Rectal smooth muscle tissue (tissue), 1 donor: ENCODE measurements at regions not wholly inside any gene's neighbourhood (a gene's known extent, or its start where the extent isn't known, plus 50 kb on each side); places are given as distances from the start of the nearest gene placed in this dataset.

ENCODE experiments used
- H3K27ac ChIP-seq: one replicate; pipeline ENCODE4 v1.7.0; 2013; ENCODE audit warnings: low read depth, low read length, inconsistent platforms
- H3K27me3 ChIP-seq: one replicate; pipeline ENCODE4 v1.7.0; 2013; ENCODE audit warnings: low read length; ENCODE audit not compliant: control insufficient read depth, insufficient read depth
- H3K36me3 ChIP-seq: one replicate; pipeline ENCODE4 v1.7.0; 2013; ENCODE audit warnings: low read length; ENCODE audit not compliant: control insufficient read depth, insufficient read depth
- H3K4me1 ChIP-seq: one replicate; pipeline ENCODE4 v1.7.0; 2013; ENCODE audit warnings: low read length; ENCODE audit not compliant: control insufficient read depth, insufficient read depth
- H3K4me3 ChIP-seq: one replicate; pipeline ENCODE4 v1.7.0; 2013; ENCODE audit warnings: low read length
- H3K9ac ChIP-seq: one replicate; pipeline ENCODE4 v1.7.0; 2013; ENCODE audit warnings: low read length

DNA sequence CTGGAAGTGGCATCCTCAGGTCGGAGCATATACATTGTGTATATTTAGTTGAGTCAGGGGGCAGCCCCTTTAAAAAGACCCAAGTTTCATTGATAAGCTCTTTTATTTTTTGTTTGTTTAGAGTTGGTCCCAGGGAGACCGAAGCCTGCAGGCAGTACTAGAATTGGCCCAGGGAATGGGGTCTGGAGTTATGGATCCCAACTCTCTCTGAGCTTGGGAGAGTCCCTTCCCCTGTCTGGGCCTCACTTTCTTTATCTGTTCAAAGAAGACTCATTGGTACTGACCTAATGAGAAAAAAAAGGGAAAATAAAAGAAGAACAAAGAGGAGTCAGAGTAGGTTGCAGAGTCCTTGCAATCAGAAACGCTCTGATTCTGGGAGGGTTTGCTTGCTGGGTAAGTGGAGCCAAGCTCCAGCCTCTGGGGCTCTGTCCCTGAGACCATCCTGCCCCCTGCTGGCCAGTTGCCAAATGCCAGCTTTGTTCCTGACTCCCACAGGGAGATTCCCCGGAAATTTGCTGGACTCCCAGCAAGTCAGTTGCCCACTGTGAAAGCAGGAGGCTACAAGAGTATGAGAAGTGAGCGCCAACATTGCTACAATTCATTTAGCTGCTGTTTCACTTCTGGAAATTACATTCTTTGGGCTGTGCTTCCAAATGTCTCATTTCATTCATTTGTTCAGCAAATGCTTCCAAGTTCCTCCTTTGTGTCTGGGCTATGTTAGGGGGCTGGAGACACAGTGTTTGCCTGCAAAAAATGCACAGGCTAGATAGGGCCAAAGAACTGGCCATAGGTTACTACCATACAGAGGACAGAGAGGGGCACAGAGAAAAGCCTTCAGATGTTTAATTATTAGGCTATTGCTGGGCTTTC is 156.2 kb downstream of the MELK start:
- Histone ChIP-seq H3K4me1 (no peaks in the 10 kb centered on the region), H3K36me3 (no peaks in the 10 kb centered on the region), H3K9ac (no peak overlapping the region), H3K27ac (no peak overlapping the region), H3K4me3 (no peak overlapping the region), H3K27me3 (no peaks in the 10 kb centered on the region)

DNA sequence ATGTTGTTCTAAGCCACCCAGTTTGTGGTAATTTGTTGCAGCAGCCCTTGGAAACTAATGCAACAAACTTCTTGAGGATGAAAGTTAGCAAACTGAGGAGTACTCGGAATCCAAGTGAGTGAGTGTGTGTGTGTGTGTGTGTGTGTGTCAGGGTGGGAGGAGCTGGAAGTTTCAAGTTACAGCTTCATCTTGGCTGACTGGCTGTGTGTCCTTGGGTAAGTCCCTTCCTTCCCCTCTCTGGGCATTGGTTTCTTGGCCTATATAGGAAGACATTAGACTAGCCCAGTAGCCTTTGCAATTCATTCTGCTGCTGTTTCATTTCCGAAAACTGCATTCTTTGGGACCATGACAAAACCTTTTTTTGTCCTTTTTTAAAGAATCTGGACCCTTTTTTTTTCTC is 157.2 kb downstream of the MELK start:
- no peak overlapping the region for H3K4me3 ChIP-seq
- H3K27ac ChIP-seq, result no peak overlapping the region
- H3K9ac ChIP-seq, result no peak overlapping the region
- no peaks in the 10 kb centered on the region for H3K27me3 ChIP-seq
- no peaks in the 10 kb centered on the region for H3K36me3 ChIP-seq
- no peaks in the 10 kb centered on the region for H3K4me1 ChIP-seq

- no peaks in the 10 kb centered on the region for H3K4me1 ChIP-seq
- no peak overlapping the region for H3K9ac ChIP-seq
- no peaks in the 10 kb centered on the region for H3K27me3 ChIP-seq
- no peak overlapping the region for H3K27ac ChIP-seq
- H3K36me3 ChIP-seq, result no peaks in the 10 kb centered on the region
- no peak overlapping the region for H3K4me3 ChIP-seq
Measured at GRCh38 chr9:36730414-36730813, 157.7 kb downstream of the MELK start.

GRCh38 chr9:36731068-36731956 is 158.6 kb downstream of the MELK start:
- Histone ChIP-seq H3K27me3 (no peaks in the 10 kb centered on the region), H3K4me3 (no peak overlapping the region), H3K9ac (no peak overlapping the region), H3K27ac (no peak overlapping the region), H3K4me1 (no peaks in the 10 kb centered on the region), H3K36me3 (no peaks in the 10 kb centered on the region)

DNA sequence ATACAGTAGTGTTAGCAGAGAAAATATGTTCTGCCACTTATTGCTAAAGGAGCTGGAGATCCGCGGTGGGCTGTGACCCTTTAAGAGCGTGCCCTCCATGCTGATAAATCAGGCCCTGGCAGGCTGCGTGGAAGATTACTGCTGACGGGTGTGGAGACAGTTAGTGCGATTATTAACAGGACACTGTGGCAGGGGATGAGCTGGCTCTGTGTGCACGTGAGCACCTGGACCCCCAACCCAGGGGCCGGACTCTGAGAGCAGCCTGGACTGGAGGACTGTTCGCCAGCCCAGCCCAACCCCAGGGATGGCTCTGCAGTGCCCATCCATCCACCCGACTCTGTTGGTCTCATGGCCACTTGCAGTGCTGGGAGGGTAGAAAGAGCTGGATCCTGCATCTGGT is 162.0 kb downstream of the MELK start:
- Histone ChIP-seq H3K4me1 (no peaks in the 10 kb centered on the region), H3K36me3 (no peaks in the 10 kb centered on the region), H3K4me3 (no peak overlapping the region), H3K27ac (no peak overlapping the region), H3K27me3 (peaks cover 3% of the 10 kb centered on the region), H3K9ac (no peak overlapping the region)

DNA sequence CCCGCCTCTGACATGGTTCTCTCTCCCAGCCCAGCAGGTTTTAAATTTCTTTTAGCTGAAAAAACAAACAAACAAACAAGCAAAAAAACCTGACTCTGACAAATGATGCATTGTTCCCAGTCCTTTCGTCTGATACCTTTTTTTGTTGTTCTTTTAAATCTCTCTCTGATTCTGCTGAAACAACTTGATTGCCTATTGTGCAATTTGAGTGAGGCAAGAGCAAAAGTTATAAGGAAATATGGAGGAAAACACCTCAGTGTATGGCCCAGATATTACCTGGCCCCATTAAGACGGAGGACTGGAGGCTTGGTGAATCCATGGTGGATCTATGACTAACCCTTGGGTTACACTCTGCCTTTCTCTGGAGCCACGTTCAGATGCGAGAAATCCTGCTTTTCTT is 164.0 kb downstream of the MELK start:
- Histone ChIP-seq H3K36me3 (no peaks in the 10 kb centered on the region), H3K27ac (no peak overlapping the region), H3K4me3 (no peak overlapping the region), H3K4me1 (no peaks in the 10 kb centered on the region), H3K27me3 (peaks cover 9% of the 10 kb centered on the region), H3K9ac (no peak overlapping the region)

- H3K4me1 ChIP-seq, result no peaks in the 10 kb centered on the region
- no peak overlapping the region for H3K27ac ChIP-seq
- H3K4me3 ChIP-seq, result no peak overlapping the region
- peaks cover 15% of the 10 kb centered on the region for H3K27me3 ChIP-seq
- no peaks in the 10 kb centered on the region for H3K36me3 ChIP-seq
- no peak overlapping the region for H3K9ac ChIP-seq
Measured at GRCh38 chr9:36738318-36738976, 165.8 kb downstream of the MELK start.

DNA sequence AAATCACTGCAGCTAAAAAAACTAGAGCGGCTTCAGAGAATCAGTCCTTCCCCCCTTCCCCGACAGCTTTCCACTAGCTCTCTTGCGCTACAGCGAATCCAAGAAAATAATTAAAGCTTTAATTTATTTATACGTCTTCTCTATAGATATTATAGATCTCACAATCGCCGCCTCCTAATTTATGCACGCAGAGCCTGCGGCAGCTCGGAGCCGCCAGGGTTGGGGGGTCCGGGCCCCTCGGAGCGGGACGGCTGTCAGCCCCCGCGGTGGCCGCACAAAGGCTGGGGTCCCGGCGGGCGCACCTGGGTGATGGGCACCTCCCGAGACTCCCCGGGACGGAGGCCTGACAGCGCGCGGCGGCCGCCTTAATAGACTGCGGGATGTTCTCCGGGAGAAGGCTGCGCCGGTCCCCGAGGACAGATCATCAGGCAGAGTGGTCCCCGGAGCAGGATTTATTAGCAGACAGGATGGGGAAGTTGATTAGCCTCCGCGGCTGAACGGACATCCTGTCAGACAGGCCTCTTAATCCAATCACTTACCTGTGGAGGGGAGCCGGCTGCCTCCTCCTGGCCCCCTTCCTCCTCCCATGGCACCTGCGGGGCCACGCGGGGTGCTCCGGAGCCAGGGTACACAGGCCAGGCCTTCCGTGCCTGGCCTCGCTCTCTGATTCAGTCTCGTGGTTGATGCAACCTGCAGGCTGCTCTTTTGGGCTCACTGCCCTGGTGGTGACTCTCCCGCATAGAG is 166.8 kb downstream of the MELK start:
- no peaks in the 10 kb centered on the region for H3K4me1 ChIP-seq
- no peak overlapping the region for H3K4me3 ChIP-seq
- no peak overlapping the region for H3K27ac ChIP-seq
- peaks cover 15% of the 10 kb centered on the region for H3K27me3 ChIP-seq
- H3K9ac ChIP-seq, result no peak overlapping the region
- no peaks in the 10 kb centered on the region for H3K36me3 ChIP-seq

GRCh38 chr9:36742264-36742663 is 169.6 kb downstream of the MELK start:
- H3K27me3 ChIP-seq, result peaks cover 12% of the 10 kb centered on the region

DNA sequence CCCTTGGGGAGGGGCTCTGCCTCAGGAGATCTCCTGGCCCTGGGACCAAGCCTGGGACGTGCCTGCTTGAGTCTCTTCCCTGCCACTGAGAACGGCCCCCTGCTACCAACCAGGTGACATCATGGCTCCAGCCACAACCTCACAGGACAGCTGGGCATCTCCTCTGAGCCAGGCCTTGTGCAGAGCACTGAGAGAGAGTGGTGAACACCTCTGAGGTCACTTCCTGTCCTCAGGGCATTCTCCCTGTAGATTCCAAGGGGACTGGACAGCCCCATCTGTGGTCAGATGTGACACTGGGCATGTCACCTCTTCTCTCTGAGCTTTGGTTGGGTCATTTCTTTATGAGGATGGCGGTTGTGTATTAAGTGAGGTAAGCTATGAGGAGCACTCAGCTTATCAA is 172.0 kb downstream of the MELK start:
- H3K27ac ChIP-seq, result no peak overlapping the region
- peaks cover 12% of the 10 kb centered on the region for H3K27me3 ChIP-seq
- H3K9ac ChIP-seq, result no peak overlapping the region
- no peak overlapping the region for H3K4me3 ChIP-seq
- no peaks in the 10 kb centered on the region for H3K4me1 ChIP-seq
- no peaks in the 10 kb centered on the region for H3K36me3 ChIP-seq

More at GRCh38 chr9:36742264-36742663, 169.6 kb downstream of the MELK start:
- H3K4me1 ChIP-seq, result no peaks in the 10 kb centered on the region
- no peak overlapping the region for H3K27ac ChIP-seq
- H3K9ac ChIP-seq, result no peak overlapping the region
- no peak overlapping the region for H3K4me3 ChIP-seq
- H3K36me3 ChIP-seq, result no peaks in the 10 kb centered on the region

DNA sequence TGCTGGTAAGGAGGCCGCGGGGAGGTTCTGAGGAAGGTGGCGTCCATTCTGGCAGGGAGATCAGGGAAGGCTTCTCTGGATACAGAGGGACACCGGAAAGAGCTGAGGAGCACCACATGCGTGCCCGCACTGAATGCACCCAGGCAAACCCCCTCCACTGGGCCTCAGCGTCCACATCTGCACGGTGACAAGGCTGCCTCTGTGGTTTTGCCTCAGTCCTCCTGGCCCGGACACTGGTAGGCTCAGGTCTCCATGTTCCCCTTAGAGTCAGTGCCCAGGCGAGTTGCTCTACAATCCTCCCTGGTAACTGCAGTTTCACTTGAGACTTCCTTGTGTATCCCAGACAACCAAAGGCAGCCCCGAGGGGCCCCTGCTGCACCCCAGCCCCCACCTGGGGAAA is 173.3 kb downstream of the MELK start:
- Histone ChIP-seq H3K27ac (no peak overlapping the region), H3K27me3 (peaks cover 8% of the 10 kb centered on the region), H3K36me3 (no peaks in the 10 kb centered on the region), H3K9ac (no peak overlapping the region), H3K4me1 (no peaks in the 10 kb centered on the region), H3K4me3 (no peak overlapping the region)

DNA sequence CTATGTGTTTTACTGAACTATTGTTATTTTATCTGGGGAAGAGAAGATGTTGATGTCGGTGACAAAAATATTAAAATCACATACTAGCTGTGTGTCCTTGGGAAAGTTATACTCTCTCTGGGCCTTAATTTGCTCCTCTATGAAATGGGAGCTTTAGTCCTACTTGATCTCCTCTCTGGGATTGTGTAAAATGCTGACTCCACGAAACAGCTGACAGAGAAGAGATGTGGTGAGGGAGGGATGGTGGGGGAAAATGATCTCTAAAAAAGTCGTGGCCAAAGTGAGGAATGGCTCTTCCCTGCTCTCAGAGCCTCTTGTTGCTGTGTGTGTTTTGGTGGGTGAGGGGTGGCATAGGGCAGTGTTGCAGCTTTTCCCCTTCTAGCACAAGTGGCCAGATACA is 173.7 kb downstream of the MELK start:
- no peak overlapping the region for H3K27ac ChIP-seq
- H3K4me1 ChIP-seq, result no peaks in the 10 kb centered on the region
- H3K4me3 ChIP-seq, result no peak overlapping the region
- no peak overlapping the region for H3K9ac ChIP-seq
- H3K36me3 ChIP-seq, result no peaks in the 10 kb centered on the region
- peaks cover 8% of the 10 kb centered on the region for H3K27me3 ChIP-seq
